Colonic mucosa (tissue), 4 donors: ENCODE measurements at regions not wholly inside any gene's neighbourhood (a gene's known extent, or its start where the extent isn't known, plus 50 kb on each side); places are given as distances from the start of the nearest gene placed in this dataset.

ENCODE experiments used
- DNase-seq: peaks from one replicate; pipeline ENCODE4 v3.0.0-alpha.2; 2020
- H3K27ac ChIP-seq: fragments of 200-600 bp; one replicate; pipeline ENCODE4 v1.8.0; 2021
- H3K27me3 ChIP-seq: fragments of 200-600 bp; one replicate; pipeline ENCODE4 v1.8.0; 2021
- H3K36me3 ChIP-seq: fragments of 200-600 bp; one replicate; pipeline ENCODE4 v1.8.0; 2021
- H3K4me1 ChIP-seq: fragments of 200-600 bp; one replicate; pipeline ENCODE4 v1.8.0; 2021; ENCODE audit warnings: mild to moderate bottlenecking
- H3K4me3 ChIP-seq: fragments of 200-600 bp; one replicate; pipeline ENCODE4 v1.8.0; 2021
- H3K9ac ChIP-seq, 2 donors: one replicate each; pipeline ENCODE4 v1.7.0; 2013; ENCODE audit warnings: control low read depth in 2 of 2, low read depth in 2 of 2, low read length in 2 of 2
- H3K9me3 ChIP-seq: fragments of 200-600 bp; one replicate; pipeline ENCODE4 v1.8.0; 2021
- intact Hi-C: fragments of 100-400 bp; cut with DNase I; formaldehyde crosslinking; loops from one replicate; pipeline ENCODE4 v1.14.1; 2022
- TF ChIP-seq, protein P1 (sequence below): fragments of 200-600 bp; IDR thresholded peaks from one replicate; pipeline ENCODE4 v1.8.0; 2022; ENCODE audit warnings: antibody characterized with exemption, mild to moderate bottlenecking
- donor health status: healthy.
- donor health status: DM: no; HTN: no; CAD: no.
- donor health status: DM: no; HTN: no; CAD: no.

- Histone ChIP-seq H3K4me1 (no peaks in the 10 kb centered on the region), H3K27ac (no peak overlapping the region), H3K9me3 (no peaks in the 10 kb centered on the region), H3K27me3 (no peaks in the 10 kb centered on the region), H3K4me3 (no peak overlapping the region), H3K36me3 (no peaks in the 10 kb centered on the region), H3K9ac (no peak overlapping the region)
- no peak for DNase-seq
- intact Hi-C loops: no loop called here
- TF ChIP-seq, protein P1, sequence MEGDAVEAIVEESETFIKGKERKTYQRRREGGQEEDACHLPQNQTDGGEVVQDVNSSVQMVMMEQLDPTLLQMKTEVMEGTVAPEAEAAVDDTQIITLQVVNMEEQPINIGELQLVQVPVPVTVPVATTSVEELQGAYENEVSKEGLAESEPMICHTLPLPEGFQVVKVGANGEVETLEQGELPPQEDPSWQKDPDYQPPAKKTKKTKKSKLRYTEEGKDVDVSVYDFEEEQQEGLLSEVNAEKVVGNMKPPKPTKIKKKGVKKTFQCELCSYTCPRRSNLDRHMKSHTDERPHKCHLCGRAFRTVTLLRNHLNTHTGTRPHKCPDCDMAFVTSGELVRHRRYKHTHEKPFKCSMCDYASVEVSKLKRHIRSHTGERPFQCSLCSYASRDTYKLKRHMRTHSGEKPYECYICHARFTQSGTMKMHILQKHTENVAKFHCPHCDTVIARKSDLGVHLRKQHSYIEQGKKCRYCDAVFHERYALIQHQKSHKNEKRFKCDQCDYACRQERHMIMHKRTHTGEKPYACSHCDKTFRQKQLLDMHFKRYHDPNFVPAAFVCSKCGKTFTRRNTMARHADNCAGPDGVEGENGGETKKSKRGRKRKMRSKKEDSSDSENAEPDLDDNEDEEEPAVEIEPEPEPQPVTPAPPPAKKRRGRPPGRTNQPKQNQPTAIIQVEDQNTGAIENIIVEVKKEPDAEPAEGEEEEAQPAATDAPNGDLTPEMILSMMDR: no peak
Observed at GRCh38 chr6:130647246-130647645, 180.0 kb upstream of the SMLR1 start.

DNA sequence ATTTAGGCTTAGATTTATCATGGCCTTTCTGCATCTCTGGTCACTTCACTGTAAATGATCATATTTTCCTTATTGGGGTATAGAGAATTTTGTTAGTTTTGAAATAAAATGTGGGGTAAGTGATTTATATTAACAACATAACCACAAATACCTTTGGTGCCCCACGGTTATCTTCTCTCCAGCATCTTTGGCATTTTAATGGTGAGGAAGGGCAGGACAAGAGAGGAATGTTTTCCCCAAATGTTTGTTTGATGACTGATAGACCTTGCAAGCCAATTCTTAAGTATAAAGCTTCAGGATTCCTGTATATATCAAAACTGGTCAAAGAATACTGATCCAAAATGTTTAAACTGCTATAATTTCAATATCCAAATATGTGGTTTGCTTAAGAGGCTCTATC, 171.6 kb upstream of the SMLR1 start:
- Histone ChIP-seq H3K9me3 (no peaks in the 10 kb centered on the region), H3K27ac (no peak overlapping the region), H3K4me3 (no peak overlapping the region), H3K27me3 (no peaks in the 10 kb centered on the region), H3K9ac (no peak overlapping the region), H3K36me3 (no peaks in the 10 kb centered on the region), H3K4me1 (no peaks in the 10 kb centered on the region)
- DNase-seq: no peak
- intact Hi-C loops: no loop called here
- TF ChIP-seq, protein P1: no peak

- H3K9me3 ChIP-seq: no peaks in the 10 kb centered on the region
- H3K9ac ChIP-seq: no peak overlapping the region
- no peaks in the 10 kb centered on the region for H3K4me1 ChIP-seq
- H3K27me3 ChIP-seq: no peaks in the 10 kb centered on the region
- no peak overlapping the region for H3K4me3 ChIP-seq
- intact Hi-C loops: no loop called here
- no peak overlapping the region for H3K27ac ChIP-seq
- H3K36me3 ChIP-seq: no peaks in the 10 kb centered on the region
- no peak for DNase-seq
- TF ChIP-seq, protein P1: no peak
Observed at GRCh38 chr6:130661077-130661476, 166.1 kb upstream of the SMLR1 start.

- no peak for DNase-seq
- no peaks in the 10 kb centered on the region for H3K36me3 ChIP-seq
- H3K4me1 ChIP-seq: no peaks in the 10 kb centered on the region
- no peak overlapping the region for H3K9ac ChIP-seq
- TF ChIP-seq, protein P1: no peak
- no peaks in the 10 kb centered on the region for H3K9me3 ChIP-seq
- H3K27me3 ChIP-seq: no peaks in the 10 kb centered on the region
- no peak overlapping the region for H3K4me3 ChIP-seq
- H3K27ac ChIP-seq: no peak overlapping the region
- intact Hi-C loops: no loop called here
Observed at GRCh38 chr6:130666786-130667185, 160.4 kb upstream of the SMLR1 start.

DNA sequence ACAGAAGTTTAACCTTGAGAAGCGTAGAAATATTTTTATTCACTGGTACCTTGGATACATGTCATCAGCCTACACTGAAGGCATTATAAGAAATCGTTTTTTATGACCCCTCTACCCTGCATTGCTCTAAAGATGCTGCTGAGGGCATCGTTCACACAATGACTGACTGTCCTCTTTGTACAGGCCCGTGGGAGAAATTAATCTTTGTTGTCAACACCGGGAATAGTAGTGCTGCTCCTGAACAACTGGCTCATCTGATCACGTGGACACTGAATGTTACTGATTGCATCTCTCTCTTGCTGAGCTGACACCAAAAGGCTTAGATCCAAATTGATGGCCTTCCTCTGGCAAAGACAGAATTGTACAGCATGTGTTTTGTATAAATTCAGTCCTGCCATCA, 157.1 kb upstream of the SMLR1 start:
- no peak for DNase-seq
- H3K4me1 ChIP-seq: no peaks in the 10 kb centered on the region
- no peaks in the 10 kb centered on the region for H3K36me3 ChIP-seq

More for the DNA sequence above, 157.1 kb upstream of the SMLR1 start:
- intact Hi-C loops: no loop called here
- TF ChIP-seq, protein P1: no peak
- H3K4me3 ChIP-seq: no peak overlapping the region
- no peaks in the 10 kb centered on the region for H3K27me3 ChIP-seq
- no peak overlapping the region for H3K9ac ChIP-seq
- H3K27ac ChIP-seq: no peak overlapping the region
- no peaks in the 10 kb centered on the region for H3K9me3 ChIP-seq
